Muscle layer of colon (tissue), 2 donors: ENCODE measurements at regions not wholly inside any gene's neighbourhood (a gene's known extent, or its start where the extent isn't known, plus 50 kb on each side); places are given as distances from the start of the nearest gene placed in this dataset.

Experiments used
- H3K27ac ChIP-seq: one replicate; pipeline ENCODE4 v1.7.0; 2013; ENCODE audit warnings: low read depth, mild to moderate bottlenecking, low read length, moderate library complexity
- H3K27me3 ChIP-seq, 2 donors: one replicate each; pipeline ENCODE4 v1.7.0; 2013; ENCODE audit warnings: low read length in 2 of 2, mild to moderate bottlenecking in 2 of 2; ENCODE audit not compliant: insufficient read depth in 2 of 2, control insufficient read depth in 1 of 2
- H3K36me3 ChIP-seq: one replicate; pipeline ENCODE4 v1.7.0; 2013; ENCODE audit warnings: mild to moderate bottlenecking, low read length; ENCODE audit not compliant: insufficient read depth
- H3K4me1 ChIP-seq: one replicate; pipeline ENCODE4 v1.7.0; 2013; ENCODE audit warnings: mild to moderate bottlenecking, low read length; ENCODE audit not compliant: insufficient read depth
- H3K4me3 ChIP-seq, 2 donors: one replicate each; pipeline ENCODE4 v1.7.0; 2013; ENCODE audit warnings: low read length in 2 of 2, low read depth in 1 of 2, mild to moderate bottlenecking in 1 of 2, moderate library complexity in 1 of 2
- H3K9ac ChIP-seq: one replicate; pipeline ENCODE4 v1.7.0; 2013; ENCODE audit warnings: low read length
- H3K9me3 ChIP-seq: one replicate; pipeline ENCODE4 v1.7.0; 2013; ENCODE audit warnings: mild to moderate bottlenecking, low read length
- donor health status: abdominal sarcoma.
- donor health status: Adenocarcinoma of cecum.

- no peak overlapping the region for H3K9ac ChIP-seq
- no peak overlapping the region for H3K4me3 ChIP-seq
- H3K36me3 ChIP-seq = no peaks in the 10 kb centered on the region
- no peaks in the 10 kb centered on the region for H3K27me3 ChIP-seq
- H3K4me1 ChIP-seq = peaks cover 15% of the 10 kb centered on the region
- H3K27ac ChIP-seq = no peak overlapping the region
- H3K9me3 ChIP-seq = no peaks in the 10 kb centered on the region
Measured at GRCh38 chr2:176473851-176474250, 204.6 kb downstream of the MTX2 start.

- H3K36me3 ChIP-seq = no peaks in the 10 kb centered on the region
- no peak overlapping the region for H3K9ac ChIP-seq
Measured at GRCh38 chr2:176477336-176477735, 208.1 kb downstream of the MTX2 start.

GRCh38 chr2:176479961-176480360, 210.7 kb downstream of the MTX2 start:
- no peak overlapping the region for H3K9ac ChIP-seq
- peaks cover 21% of the 10 kb centered on the region for H3K4me1 ChIP-seq
- H3K9me3 ChIP-seq = no peaks in the 10 kb centered on the region
- H3K27ac ChIP-seq = no peak overlapping the region
- no peaks in the 10 kb centered on the region for H3K27me3 ChIP-seq
- no peak overlapping the region for H3K4me3 ChIP-seq
- no peaks in the 10 kb centered on the region for H3K36me3 ChIP-seq

More at GRCh38 chr2:176477336-176477735, 208.1 kb downstream of the MTX2 start:
- Histone ChIP-seq H3K4me1 (peaks cover 14% of the 10 kb centered on the region), H3K27me3 (no peaks in the 10 kb centered on the region), H3K27ac (no peak overlapping the region), H3K9me3 (no peaks in the 10 kb centered on the region), H3K4me3 (no peak overlapping the region)

GRCh38 chr2:176482107-176482506, 212.9 kb downstream of the MTX2 start:
- H3K4me1 ChIP-seq = peaks cover 32% of the 10 kb centered on the region
- H3K9ac ChIP-seq = no peak overlapping the region
- H3K9me3 ChIP-seq = no peaks in the 10 kb centered on the region
- no peaks in the 10 kb centered on the region for H3K36me3 ChIP-seq
- no peak overlapping the region for H3K27ac ChIP-seq
- H3K4me3 ChIP-seq = no peak overlapping the region
- no peaks in the 10 kb centered on the region for H3K27me3 ChIP-seq

GRCh38 chr2:176483476-176483875, 214.2 kb downstream of the MTX2 start:
- Histone ChIP-seq H3K4me1 (peaks cover 32% of the 10 kb centered on the region), H3K4me3 (no peak overlapping the region), H3K36me3 (no peaks in the 10 kb centered on the region), H3K9ac (no peak overlapping the region), H3K27ac (no peak overlapping the region), H3K27me3 (no peaks in the 10 kb centered on the region), H3K9me3 (no peaks in the 10 kb centered on the region)

- Histone ChIP-seq H3K9ac (no peak overlapping the region), H3K9me3 (no peaks in the 10 kb centered on the region), H3K36me3 (no peaks in the 10 kb centered on the region), H3K27me3 (no peaks in the 10 kb centered on the region), H3K4me3 (no peak overlapping the region), H3K27ac (peak overlapping the region; percentile 63), H3K4me1 (peaks cover 32% of the 10 kb centered on the region)
Measured at GRCh38 chr2:176483901-176484568, 214.8 kb downstream of the MTX2 start.

- no peak overlapping the region for H3K27ac ChIP-seq
- H3K36me3 ChIP-seq = no peaks in the 10 kb centered on the region
- H3K9me3 ChIP-seq = no peaks in the 10 kb centered on the region
Measured at GRCh38 chr2:176484838-176485237, 215.6 kb downstream of the MTX2 start.

GRCh38 chr2:176488431-176488830, 219.2 kb downstream of the MTX2 start:
- H3K36me3 ChIP-seq = no peaks in the 10 kb centered on the region
- no peaks in the 10 kb centered on the region for H3K9me3 ChIP-seq
- H3K27ac ChIP-seq = no peak overlapping the region
- H3K27me3 ChIP-seq = no peaks in the 10 kb centered on the region
- H3K9ac ChIP-seq = no peak overlapping the region
- no peak overlapping the region for H3K4me3 ChIP-seq
- peaks cover 35% of the 10 kb centered on the region for H3K4me1 ChIP-seq

More at GRCh38 chr2:176484838-176485237, 215.6 kb downstream of the MTX2 start:
- Histone ChIP-seq H3K27me3 (no peaks in the 10 kb centered on the region), H3K4me1 (peaks cover 32% of the 10 kb centered on the region), H3K4me3 (no peak overlapping the region), H3K9ac (no peak overlapping the region)

GRCh38 chr2:176490061-176490861, 221.0 kb downstream of the MTX2 start:
- H3K9me3 ChIP-seq = no peaks in the 10 kb centered on the region
- H3K9ac ChIP-seq = no peak overlapping the region
- no peaks in the 10 kb centered on the region for H3K27me3 ChIP-seq
- H3K4me3 ChIP-seq = no peak overlapping the region
- H3K36me3 ChIP-seq = no peaks in the 10 kb centered on the region
- peaks cover 33% of the 10 kb centered on the region for H3K4me1 ChIP-seq
- H3K27ac ChIP-seq = peak overlapping the region; percentile 10

- H3K4me3 ChIP-seq = no peak overlapping the region
- H3K4me1 ChIP-seq = peaks cover 30% of the 10 kb centered on the region
- no peaks in the 10 kb centered on the region for H3K27me3 ChIP-seq
Measured at GRCh38 chr2:176491172-176491904, 222.1 kb downstream of the MTX2 start.

GRCh38 chr2:176492583-176492982, 223.3 kb downstream of the MTX2 start:
- H3K36me3 ChIP-seq = no peaks in the 10 kb centered on the region
- H3K4me1 ChIP-seq = peaks cover 30% of the 10 kb centered on the region
- no peaks in the 10 kb centered on the region for H3K27me3 ChIP-seq
- no peak overlapping the region for H3K9ac ChIP-seq
- no peaks in the 10 kb centered on the region for H3K9me3 ChIP-seq
- H3K27ac ChIP-seq = no peak overlapping the region
- H3K4me3 ChIP-seq = no peak overlapping the region

More at GRCh38 chr2:176491172-176491904, 222.1 kb downstream of the MTX2 start:
- Histone ChIP-seq H3K27ac (no peak overlapping the region), H3K9ac (no peak overlapping the region), H3K36me3 (no peaks in the 10 kb centered on the region), H3K9me3 (no peaks in the 10 kb centered on the region)
